Subcutaneous abdominal adipose tissue (tissue), 5 donors: ENCODE measurements at regions not wholly inside any gene's neighbourhood (a gene's known extent, or its start where the extent isn't known, plus 50 kb on each side); places are given as distances from the start of the nearest gene placed in this dataset.

Experiments
- H3K27ac ChIP-seq: one replicate; pipeline ENCODE4 v1.7.0; 2013; ENCODE audit warnings: low read depth, mild to moderate bottlenecking, inconsistent platforms, low read length, moderate library complexity
- H3K27me3 ChIP-seq, 5 donors: one replicate each; pipeline ENCODE4 v1.7.0; 2013; ENCODE audit warnings: low read length in 5 of 5, inconsistent platforms in 1 of 5; ENCODE audit not compliant: control insufficient read depth in 5 of 5, insufficient read depth in 4 of 5
- H3K36me3 ChIP-seq, 5 donors: one replicate each; pipeline ENCODE4 v1.7.0; 2013; ENCODE audit warnings: low read length in 5 of 5; ENCODE audit not compliant: control insufficient read depth in 5 of 5, insufficient read depth in 5 of 5
- H3K4me1 ChIP-seq, 5 donors: one replicate each; pipeline ENCODE4 v1.7.0; 2013; ENCODE audit warnings: low read length in 5 of 5, mild to moderate bottlenecking in 3 of 5, moderate library complexity in 1 of 5; ENCODE audit not compliant: control insufficient read depth in 5 of 5, insufficient read depth in 5 of 5
- H3K4me3 ChIP-seq, 5 donors: one replicate each; pipeline ENCODE4 v1.7.0; 2013; ENCODE audit warnings: low read length in 5 of 5, low read depth in 1 of 5
- H3K9ac ChIP-seq, 5 donors: one replicate each; pipeline ENCODE4 v1.7.0; 2013; ENCODE audit warnings: low read length in 5 of 5, mild to moderate bottlenecking in 4 of 5, moderate library complexity in 3 of 5
- H3K9me3 ChIP-seq, 5 donors: one replicate each; pipeline ENCODE4 v1.7.0; 2013; ENCODE audit warnings: low read length in 5 of 5; ENCODE audit not compliant: control insufficient read depth in 5 of 5
- donor health status: healthy.
- donor health status: healthy.
- donor health status: healthy.
- donor health status: healthy.
- donor health status: healthy.

DNA sequence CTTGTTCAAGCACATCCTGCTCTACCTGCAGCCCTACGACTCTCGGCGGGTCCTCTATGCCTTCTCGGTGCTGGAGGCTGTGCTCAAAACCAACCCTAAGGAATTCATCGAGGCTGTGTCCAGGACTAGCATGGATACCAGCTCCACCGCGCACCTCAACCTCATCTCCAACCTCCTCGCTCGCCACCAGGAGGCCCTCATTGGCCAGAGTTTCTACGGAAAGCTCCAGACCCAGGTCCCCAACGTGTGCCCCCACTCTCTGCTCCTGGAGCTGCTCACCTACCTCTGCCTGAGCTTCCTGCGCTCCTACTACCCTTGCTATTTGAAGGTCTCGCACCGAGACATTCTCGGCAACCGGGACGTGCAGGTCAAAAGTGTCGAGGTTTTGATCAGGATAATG lies 74.3 kb upstream of the MORC3 start:
- H3K9ac ChIP-seq: no peak overlapping the region
- H3K27ac ChIP-seq: no peak overlapping the region
- no peaks in the 10 kb centered on the region for H3K4me1 ChIP-seq
- H3K9me3 ChIP-seq: no peaks in the 10 kb centered on the region
- no peak overlapping the region for H3K4me3 ChIP-seq
- peaks cover 0 to 56% (median 41%) of the 10 kb centered on the region in 5 donors for H3K36me3 ChIP-seq
- no peaks in the 10 kb centered on the region for H3K27me3 ChIP-seq

DNA sequence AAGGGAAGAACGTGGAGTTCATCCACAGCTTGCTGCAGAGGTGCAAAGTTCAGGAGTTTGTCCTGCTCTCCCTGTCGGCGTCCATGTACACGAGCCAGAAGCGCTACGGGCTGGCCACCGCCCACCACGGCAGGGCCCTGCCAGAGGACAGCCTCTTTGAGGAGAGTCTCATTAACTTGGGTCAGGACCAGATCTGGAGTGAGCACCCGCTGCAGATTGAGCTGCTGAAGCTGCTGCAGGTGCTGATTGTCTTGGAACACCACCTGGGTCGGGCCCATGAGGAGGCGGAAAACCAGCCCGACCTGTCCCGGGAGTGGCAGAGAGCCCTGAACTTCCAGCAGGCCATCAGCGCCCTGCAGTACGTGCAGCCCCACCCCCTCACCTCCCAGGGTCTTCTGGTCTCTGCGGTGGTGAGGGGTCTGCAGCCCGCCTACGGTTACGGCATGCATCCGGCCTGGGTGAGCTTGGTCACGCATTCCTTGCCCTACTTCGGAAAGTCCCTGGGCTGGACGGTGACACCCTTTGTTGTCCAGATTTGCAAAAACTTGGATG lies 73.8 kb upstream of the MORC3 start:
- no peak overlapping the region for H3K4me3 ChIP-seq
- H3K9me3 ChIP-seq: no peaks in the 10 kb centered on the region
- no peaks in the 10 kb centered on the region for H3K4me1 ChIP-seq
- H3K27me3 ChIP-seq: no peaks in the 10 kb centered on the region
- no peak overlapping the region for H3K27ac ChIP-seq
- H3K36me3 ChIP-seq: peaks cover 0 to 61% (median 46%) of the 10 kb centered on the region in 5 donors
- H3K9ac ChIP-seq: no peak overlapping the region

DNA sequence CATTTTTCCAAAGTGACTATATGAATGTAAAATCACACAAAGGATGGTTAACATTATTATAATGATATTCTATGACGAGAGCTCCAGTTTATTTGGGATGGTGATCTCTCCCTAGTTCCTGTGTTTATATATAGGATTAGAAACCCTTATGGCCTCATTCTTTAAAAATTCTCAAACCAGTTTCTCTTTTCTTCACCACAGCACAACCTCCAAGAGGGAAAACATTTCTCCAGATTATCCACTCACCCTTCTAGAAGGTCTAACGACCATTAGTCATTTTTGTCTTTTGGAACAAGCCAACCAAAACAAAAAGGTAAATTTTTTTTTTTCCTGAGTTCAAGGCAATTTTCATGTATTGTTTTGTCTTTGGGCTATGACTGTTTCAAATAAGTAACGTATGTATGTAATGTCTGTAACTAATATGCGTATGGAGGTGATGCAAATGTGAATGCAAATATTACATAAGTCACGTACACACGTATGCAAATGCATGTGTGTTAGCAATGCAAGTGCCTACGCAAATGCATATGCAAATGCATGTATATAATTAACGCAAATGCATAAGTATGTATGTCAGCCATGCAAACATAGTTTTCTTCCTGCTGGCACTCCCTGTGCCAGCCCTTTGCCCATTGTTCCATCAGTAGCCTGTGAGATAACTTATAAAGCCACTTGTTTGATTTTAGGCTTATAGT lies 72.5 kb upstream of the MORC3 start:
- no peaks in the 10 kb centered on the region for H3K4me1 ChIP-seq
- H3K27me3 ChIP-seq: no peaks in the 10 kb centered on the region
- no peak overlapping the region for H3K4me3 ChIP-seq
- H3K36me3 ChIP-seq: peaks cover 0 to 72% (median 51%) of the 10 kb centered on the region in 5 donors
- H3K9ac ChIP-seq: no peak overlapping the region
- H3K27ac ChIP-seq: no peak overlapping the region
- H3K9me3 ChIP-seq: no peaks in the 10 kb centered on the region

DNA sequence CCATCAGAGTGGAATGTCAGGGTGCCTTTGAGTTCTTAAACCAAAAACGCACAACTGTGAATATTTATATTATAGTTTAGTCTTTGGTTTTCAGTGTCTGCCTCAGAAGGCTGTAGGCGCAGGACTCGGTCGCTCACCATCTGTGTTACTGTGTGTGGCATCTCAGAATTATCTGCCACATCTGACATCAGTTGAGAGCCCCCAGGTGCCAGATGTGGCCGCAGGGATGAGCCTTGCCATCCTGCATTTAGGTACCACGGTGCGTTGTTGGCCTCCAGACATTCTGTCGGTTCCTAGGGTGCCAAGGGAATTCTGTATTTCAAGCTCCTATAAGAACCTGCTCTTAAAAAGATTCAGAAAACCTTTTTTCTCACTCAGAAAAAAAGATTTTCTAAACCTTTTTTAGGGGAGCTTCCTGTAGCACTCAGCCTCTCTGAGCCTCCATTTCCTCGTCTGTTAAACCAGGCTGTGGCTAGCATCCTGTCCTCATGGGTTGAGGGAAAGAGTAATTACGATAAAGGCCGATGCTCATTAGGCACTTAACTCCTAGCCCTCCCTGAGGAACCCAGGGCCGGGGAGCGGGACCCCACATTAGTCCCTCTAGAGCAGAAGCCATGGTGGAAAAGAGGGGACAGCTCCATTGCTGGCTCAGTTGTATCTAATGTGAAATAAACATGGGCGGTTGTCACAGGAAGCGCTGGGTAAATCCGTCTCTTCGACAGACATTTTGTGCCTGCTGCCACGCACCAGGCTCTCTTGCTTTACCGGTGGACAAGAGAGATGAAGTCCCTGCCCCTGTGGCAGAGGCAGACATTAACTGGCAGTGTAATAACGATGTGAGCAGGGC lies 70.2 kb upstream of the MORC3 start:
- Histone ChIP-seq H3K9me3 (no peaks in the 10 kb centered on the region), H3K4me3 (no peak overlapping the region), H3K4me1 (no peaks in the 10 kb centered on the region), H3K9ac (no peak overlapping the region), H3K27ac (no peak overlapping the region), H3K36me3 (peaks cover 5 to 91% (median 68%) of the 10 kb centered on the region in 5 donors), H3K27me3 (no peaks in the 10 kb centered on the region)

DNA sequence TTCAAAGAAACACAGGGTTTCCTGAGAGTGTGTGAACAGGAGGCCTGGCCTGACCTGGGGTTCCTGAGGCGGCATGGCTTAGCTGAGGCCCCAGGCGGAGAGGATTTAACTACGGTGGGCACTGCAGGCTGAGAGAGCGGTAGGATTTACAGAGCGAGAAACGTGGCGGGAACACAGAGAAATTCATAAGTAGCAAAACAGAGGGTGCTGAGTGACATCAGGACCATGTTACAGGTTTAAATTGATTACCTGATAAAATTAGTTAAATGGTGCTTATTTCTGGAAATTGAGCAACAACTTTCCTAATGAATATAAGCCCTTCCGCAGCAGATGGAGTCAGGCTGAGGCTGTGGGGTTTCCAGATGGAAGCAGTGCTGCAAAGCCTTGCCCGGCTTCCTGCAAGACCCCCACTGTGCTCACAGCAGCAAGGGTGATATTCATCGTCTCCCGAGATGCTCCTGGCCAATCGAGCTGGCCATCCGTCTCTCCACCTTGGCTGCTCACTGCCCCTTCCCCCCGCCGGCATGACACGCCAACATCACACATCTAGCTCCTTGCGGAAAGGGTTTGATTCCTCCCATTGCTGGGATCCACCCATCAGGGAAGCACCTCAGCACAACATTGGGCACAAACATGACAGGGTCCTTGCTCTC lies 69.4 kb upstream of the MORC3 start:
- H3K27me3 ChIP-seq: no peaks in the 10 kb centered on the region
- no peaks in the 10 kb centered on the region for H3K4me1 ChIP-seq
- H3K9ac ChIP-seq: no peak overlapping the region
- H3K4me3 ChIP-seq: no peak overlapping the region
- H3K36me3 ChIP-seq: peaks cover 5 to 84% (median 60%) of the 10 kb centered on the region in 5 donors
- no peaks in the 10 kb centered on the region for H3K9me3 ChIP-seq
- H3K27ac ChIP-seq: no peak overlapping the region

DNA sequence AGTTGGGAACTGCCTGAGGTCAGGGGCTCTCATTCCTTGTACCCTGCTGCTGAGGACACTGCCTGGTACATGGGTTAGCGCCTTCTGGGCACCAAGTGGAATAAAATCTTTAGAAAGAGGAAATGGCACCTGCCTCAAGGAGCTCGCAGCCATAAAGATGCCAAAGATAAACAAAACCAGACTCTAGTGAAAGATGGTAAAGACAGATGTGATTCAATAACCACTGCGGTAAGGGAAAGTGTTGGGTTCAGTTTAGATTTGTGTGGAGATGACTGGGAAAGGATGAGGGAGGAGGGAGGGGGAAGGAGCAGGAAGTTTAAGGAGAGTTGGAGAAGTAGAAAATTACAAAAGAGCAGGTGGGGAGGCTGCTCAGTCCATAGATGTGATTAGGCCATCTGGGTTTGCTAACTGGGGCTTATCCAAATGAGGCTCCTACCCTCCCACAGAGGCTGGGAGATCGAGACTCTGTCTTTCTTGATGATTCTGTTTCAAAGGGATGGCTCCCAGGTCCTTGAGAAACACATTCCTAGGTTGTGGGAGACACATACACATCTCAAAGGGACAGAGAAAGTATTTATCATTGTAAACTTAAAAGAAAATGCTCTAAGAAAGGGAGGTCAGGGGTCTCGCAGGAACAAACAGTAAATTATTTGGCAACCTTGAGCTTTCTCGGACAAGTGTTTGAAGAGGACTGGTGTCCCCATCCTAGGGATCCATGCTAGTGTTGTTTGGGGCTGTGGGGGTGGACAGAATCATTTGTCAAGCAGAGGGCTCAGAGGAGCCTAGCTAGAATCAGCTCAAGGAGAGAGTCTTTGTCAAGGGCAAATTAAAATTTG lies 65.7 kb upstream of the MORC3 start:
- peaks cover 5 to 68% (median 36%) of the 10 kb centered on the region in 5 donors for H3K36me3 ChIP-seq

DNA sequence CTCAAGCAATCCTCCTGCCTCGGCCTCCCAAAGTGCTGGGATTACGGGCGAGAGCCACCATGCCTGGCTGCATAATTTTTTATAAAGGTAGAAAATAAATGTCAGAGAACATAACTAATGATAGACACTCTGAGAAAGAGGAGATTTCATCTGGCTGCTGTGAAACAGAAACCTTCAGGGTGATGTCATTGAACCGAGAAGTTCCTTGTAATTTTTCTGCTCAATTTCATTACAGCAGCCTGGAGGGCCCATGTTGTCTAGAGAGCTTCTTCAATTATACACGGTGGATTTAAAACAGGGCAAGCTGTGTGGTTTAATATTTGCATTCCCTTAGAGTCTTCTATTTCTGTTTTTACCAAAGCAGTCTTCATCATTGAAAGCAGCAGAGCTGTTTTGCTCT lies 64.3 kb upstream of the MORC3 start:
- H3K4me1 ChIP-seq: peaks cover 0 to 9% (median 4%) of the 10 kb centered on the region in 5 donors
- H3K9me3 ChIP-seq: no peaks in the 10 kb centered on the region
- no peak overlapping the region for H3K27ac ChIP-seq
- no peaks in the 10 kb centered on the region for H3K27me3 ChIP-seq
- H3K36me3 ChIP-seq: peaks cover 5 to 54% (median 31%) of the 10 kb centered on the region in 5 donors
- no peak overlapping the region for H3K9ac ChIP-seq
- no peak overlapping the region for H3K4me3 ChIP-seq

More for the DNA sequence above, 65.7 kb upstream of the MORC3 start:
- no peak overlapping the region for H3K9ac ChIP-seq
- H3K4me3 ChIP-seq: no peak overlapping the region
- H3K9me3 ChIP-seq: no peaks in the 10 kb centered on the region
- no peaks in the 10 kb centered on the region for H3K4me1 ChIP-seq
- no peak overlapping the region for H3K27ac ChIP-seq
- H3K27me3 ChIP-seq: no peaks in the 10 kb centered on the region

DNA sequence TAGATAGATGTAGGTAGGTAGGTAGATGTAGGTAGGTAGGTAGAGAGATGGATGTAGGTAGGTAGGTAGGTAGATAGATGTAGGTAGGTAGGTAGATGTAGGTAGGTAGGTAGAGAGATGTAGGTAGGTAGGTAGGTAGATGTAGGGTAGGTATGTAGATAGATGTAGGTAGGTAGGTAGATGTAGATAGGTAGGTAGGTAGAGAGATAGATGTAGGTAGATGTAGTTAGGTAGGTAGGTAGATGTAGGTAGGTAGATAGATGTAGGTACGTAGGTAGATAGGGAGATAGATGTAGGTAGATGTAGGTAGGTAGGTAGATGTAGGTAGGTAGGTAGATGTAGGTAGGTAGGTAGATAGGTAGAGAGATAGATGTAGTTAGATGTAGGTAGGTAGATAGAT lies 62.3 kb upstream of the MORC3 start:
- H3K9me3 ChIP-seq: no peaks in the 10 kb centered on the region

DNA sequence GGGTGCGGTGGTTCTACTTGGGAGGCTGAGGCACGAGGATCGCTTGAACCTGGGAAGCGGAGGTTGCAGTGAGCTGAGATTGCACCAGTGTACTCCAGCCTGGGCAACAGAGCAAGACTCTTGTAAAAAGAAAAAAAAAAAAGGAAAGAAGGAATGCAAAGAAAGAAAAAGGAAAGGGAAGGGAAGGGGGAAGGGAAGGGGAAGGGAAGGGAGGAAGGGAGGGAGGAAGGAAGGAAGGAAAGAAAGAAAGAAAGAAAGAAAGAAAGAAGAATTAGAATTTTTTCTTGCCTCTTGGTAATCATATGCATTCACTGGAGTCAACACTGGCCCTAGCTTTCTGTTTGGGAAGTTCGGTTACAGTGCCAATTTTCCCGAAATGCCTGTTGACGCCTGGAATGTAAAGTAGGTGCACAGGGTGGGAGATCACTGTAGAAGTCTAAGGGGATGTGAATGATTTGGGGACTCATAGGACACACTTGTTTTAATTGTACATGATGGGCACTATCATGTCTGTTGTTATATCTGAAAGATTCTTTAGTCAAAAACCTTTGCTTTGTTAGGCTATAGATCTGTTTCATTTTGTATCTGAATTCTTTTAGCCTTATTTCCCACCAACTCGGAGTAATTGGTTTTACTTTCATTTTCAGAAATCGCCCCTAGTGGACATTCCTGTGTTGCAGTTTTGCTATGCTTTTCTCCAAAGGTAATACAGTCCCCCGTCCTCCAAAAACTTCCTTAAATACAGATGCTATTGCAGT lies 59.8 kb upstream of the MORC3 start:
- no peaks in the 10 kb centered on the region for H3K27me3 ChIP-seq
- H3K9ac ChIP-seq: peak overlapping the region; percentile 75 to 98 (median 83)
- no peaks in the 10 kb centered on the region for H3K9me3 ChIP-seq
- peaks cover 5 to 37% (median 15%) of the 10 kb centered on the region in 5 donors for H3K36me3 ChIP-seq
- peaks cover 0 to 10% (median 4%) of the 10 kb centered on the region in 5 donors for H3K4me1 ChIP-seq
- H3K4me3 ChIP-seq: peak overlapping the region; percentile 78 to 93 (median 84)
- peak overlapping the region; percentile 97 for H3K27ac ChIP-seq

More for the DNA sequence above, 62.3 kb upstream of the MORC3 start:
- Histone ChIP-seq H3K36me3 (peaks cover 5 to 43% (median 23%) of the 10 kb centered on the region in 5 donors), H3K27me3 (no peaks in the 10 kb centered on the region), H3K27ac (no peak overlapping the region), H3K4me3 (no peak overlapping the region), H3K4me1 (peaks cover 0 to 10% (median 4%) of the 10 kb centered on the region in 5 donors), H3K9ac (no peak overlapping the region)
